ENCODE measurements at regions not wholly inside any gene's neighbourhood (a gene's known extent, or its start where the extent isn't known, plus 50 kb on each side); places are given as distances from the start of the nearest gene placed in this dataset.
A peak's percentile ranks its signal among the peaks of the same experiment; 100 is the strongest.

DNA sequence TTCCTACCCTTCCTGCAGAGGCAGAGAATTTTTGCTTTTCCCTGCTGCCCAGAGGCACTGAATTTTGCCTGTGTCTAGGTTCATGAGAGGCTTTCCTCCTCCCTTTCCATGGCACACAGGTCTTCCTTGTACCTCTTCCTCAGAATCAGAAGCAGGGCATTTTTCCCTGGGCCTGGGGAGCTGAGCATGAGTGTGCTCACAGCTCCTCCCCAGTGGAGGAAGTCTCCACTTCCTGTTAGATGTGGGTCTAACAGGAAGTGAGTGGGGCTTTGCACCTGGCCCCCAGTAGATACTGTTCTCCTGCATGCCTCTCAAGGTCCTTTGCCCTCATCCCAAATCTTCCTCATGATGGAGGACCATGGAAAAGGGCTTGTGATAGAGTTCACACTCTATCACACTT lies 297.2 kb upstream of the FIGN start:
- no peaks in the 10 kb centered on the region for H3K9me3 ChIP-seq (ENCODE audit: insufficient read depth, low read length)
- no peak for TF ChIP-seq EZH2phosphoT487 (IDR thresholded peaks at IDR 0.05; ENCODE audit: low read depth)
- TF ChIP-seq, protein P1, sequence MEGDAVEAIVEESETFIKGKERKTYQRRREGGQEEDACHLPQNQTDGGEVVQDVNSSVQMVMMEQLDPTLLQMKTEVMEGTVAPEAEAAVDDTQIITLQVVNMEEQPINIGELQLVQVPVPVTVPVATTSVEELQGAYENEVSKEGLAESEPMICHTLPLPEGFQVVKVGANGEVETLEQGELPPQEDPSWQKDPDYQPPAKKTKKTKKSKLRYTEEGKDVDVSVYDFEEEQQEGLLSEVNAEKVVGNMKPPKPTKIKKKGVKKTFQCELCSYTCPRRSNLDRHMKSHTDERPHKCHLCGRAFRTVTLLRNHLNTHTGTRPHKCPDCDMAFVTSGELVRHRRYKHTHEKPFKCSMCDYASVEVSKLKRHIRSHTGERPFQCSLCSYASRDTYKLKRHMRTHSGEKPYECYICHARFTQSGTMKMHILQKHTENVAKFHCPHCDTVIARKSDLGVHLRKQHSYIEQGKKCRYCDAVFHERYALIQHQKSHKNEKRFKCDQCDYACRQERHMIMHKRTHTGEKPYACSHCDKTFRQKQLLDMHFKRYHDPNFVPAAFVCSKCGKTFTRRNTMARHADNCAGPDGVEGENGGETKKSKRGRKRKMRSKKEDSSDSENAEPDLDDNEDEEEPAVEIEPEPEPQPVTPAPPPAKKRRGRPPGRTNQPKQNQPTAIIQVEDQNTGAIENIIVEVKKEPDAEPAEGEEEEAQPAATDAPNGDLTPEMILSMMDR (IDR thresholded peaks at IDR 0.05; ENCODE audit: low read depth, low read length) = no peak
- H3K79me2 ChIP-seq (ENCODE audit: low read length) = no peaks in the 10 kb centered on the region
- H3K4me3 ChIP-seq (ENCODE audit: low read length) = no peak overlapping the region
- H3K36me3 ChIP-seq (replicated peaks; ENCODE audit: low read depth, low read length) = no peaks in the 10 kb centered on the region
- no peak overlapping the region for H3K4me2 ChIP-seq (ENCODE audit: low read length)
- H3K9ac ChIP-seq (ENCODE audit: low read length) = no peak overlapping the region
- no peaks in the 10 kb centered on the region for H4K20me1 ChIP-seq (ENCODE audit: insufficient read depth, low read length)
- H2AFZ ChIP-seq (ENCODE audit: low read depth, low read length) = peak overlapping the region; percentile 36; the same call in 1 of the 2 replicates
- no peaks in the 10 kb centered on the region for H3K27me3 ChIP-seq (ENCODE audit: low read depth, low read length)
- no peak overlapping the region for H3K27ac ChIP-seq (ENCODE audit: low read length)
- H3K4me1 ChIP-seq (ENCODE audit: low read length) = no peaks in the 10 kb centered on the region

DNA sequence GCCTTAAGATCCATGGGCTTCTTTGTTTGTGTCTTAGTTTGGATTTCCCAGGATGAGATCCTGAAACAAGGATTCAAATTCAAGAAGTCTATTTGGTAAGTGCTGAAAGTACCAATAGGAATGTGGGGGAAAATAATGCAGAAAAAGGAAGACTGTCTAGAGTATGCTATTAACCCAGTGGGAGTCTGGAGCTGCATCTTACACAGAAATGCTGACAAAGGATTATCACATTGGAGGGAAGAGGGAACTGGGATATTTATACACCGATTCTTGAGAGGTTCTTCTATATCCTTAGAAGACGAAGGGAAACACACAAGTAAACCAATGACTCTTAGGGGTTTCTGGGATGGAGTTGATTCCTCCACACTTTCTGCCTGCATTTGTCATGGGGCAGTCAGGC lies 294.8 kb upstream of the FIGN start:
- Histone ChIP-seq H3K36me3 (replicated peaks; ENCODE audit: low read depth, low read length) (no peaks in the 10 kb centered on the region), H3K27ac (ENCODE audit: low read length) (no peak overlapping the region), H3K79me2 (ENCODE audit: low read length) (no peaks in the 10 kb centered on the region), H3K9ac (ENCODE audit: low read length) (no peak overlapping the region), H3K4me3 (ENCODE audit: low read length) (no peak overlapping the region), H3K9me3 (ENCODE audit: insufficient read depth, low read length) (no peaks in the 10 kb centered on the region), H2AFZ (ENCODE audit: low read depth, low read length) (no peak overlapping the region), H3K4me1 (ENCODE audit: low read length) (no peaks in the 10 kb centered on the region), H3K4me2 (ENCODE audit: low read length) (no peak overlapping the region), H4K20me1 (ENCODE audit: insufficient read depth, low read length) (no peaks in the 10 kb centered on the region), H3K27me3 (ENCODE audit: low read depth, low read length) (no peaks in the 10 kb centered on the region)
- TF ChIP-seq, protein P1 (IDR thresholded peaks at IDR 0.05; ENCODE audit: low read depth, low read length) = no peak
- TF ChIP-seq EZH2phosphoT487 (IDR thresholded peaks at IDR 0.05; ENCODE audit: low read depth) = no peak

GRCh38 chr2:164028814-164029534 lies 293.2 kb upstream of the FIGN start:
- Histone ChIP-seq H3K9me3 (ENCODE audit: insufficient read depth, low read length) (no peaks in the 10 kb centered on the region), H3K4me1 (ENCODE audit: low read length) (no peaks in the 10 kb centered on the region), H3K4me3 (ENCODE audit: low read length) (no peak overlapping the region), H3K79me2 (ENCODE audit: low read length) (no peaks in the 10 kb centered on the region), H2AFZ (ENCODE audit: low read depth, low read length) (no peak overlapping the region), H3K9ac (ENCODE audit: low read length) (no peak overlapping the region), H3K27ac (ENCODE audit: low read length) (no peak overlapping the region), H3K4me2 (ENCODE audit: low read length) (no peak overlapping the region), H3K36me3 (replicated peaks; ENCODE audit: low read depth, low read length) (no peaks in the 10 kb centered on the region), H4K20me1 (ENCODE audit: insufficient read depth, low read length) (no peaks in the 10 kb centered on the region), H3K27me3 (ENCODE audit: low read depth, low read length) (no peaks in the 10 kb centered on the region)
- TF ChIP-seq EZH2phosphoT487 (IDR thresholded peaks at IDR 0.05; ENCODE audit: low read depth) = no peak
- TF ChIP-seq, protein P1 (IDR thresholded peaks at IDR 0.05; ENCODE audit: low read depth, low read length) = no peak

- no peak overlapping the region for H3K4me2 ChIP-seq (ENCODE audit: low read length)
- no peaks in the 10 kb centered on the region for H3K27me3 ChIP-seq (ENCODE audit: low read depth, low read length)
- H3K36me3 ChIP-seq (replicated peaks; ENCODE audit: low read depth, low read length) = no peaks in the 10 kb centered on the region
- no peak overlapping the region for H3K4me3 ChIP-seq (ENCODE audit: low read length)
- H3K4me1 ChIP-seq (ENCODE audit: low read length) = no peaks in the 10 kb centered on the region
- H4K20me1 ChIP-seq (ENCODE audit: insufficient read depth, low read length) = no peaks in the 10 kb centered on the region
- H3K9me3 ChIP-seq (ENCODE audit: insufficient read depth, low read length) = no peaks in the 10 kb centered on the region
- no peak overlapping the region for H3K9ac ChIP-seq (ENCODE audit: low read length)
- H2AFZ ChIP-seq (ENCODE audit: low read depth, low read length) = no peak overlapping the region
- no peaks in the 10 kb centered on the region for H3K79me2 ChIP-seq (ENCODE audit: low read length)
- TF ChIP-seq EZH2phosphoT487 (IDR thresholded peaks at IDR 0.05; ENCODE audit: low read depth) = no peak
- TF ChIP-seq, protein P1 (IDR thresholded peaks at IDR 0.05; ENCODE audit: low read depth, low read length) = no peak
- H3K27ac ChIP-seq (ENCODE audit: low read length) = no peak overlapping the region
These were observed 288.6 kb upstream of the FIGN start for GRCh38 chr2:164024396-164024795.
